GM12878 (cell line): ENCODE measurements at regions not wholly inside any gene's neighbourhood (a gene's known extent, or its start where the extent isn't known, plus 50 kb on each side); places are given as distances from the start of the nearest gene placed in this dataset.

Experiments used
- ATAC-seq: fragments of 200-7000 bp; cut with Tn5 transposase; 3 replicates; pipeline ENCODE4 v1.9.1; 2020; ENCODE audit warnings: mild to moderate bottlenecking, moderate library complexity
- BruUV-seq: library from RNA; stranded (reverse); fragments of 400-500 nt; replicated peaks from 2 replicates; lab custom pipeline; 2021; lab: Mats Ljungman, UMichigan
- CTCF ChIA-PET: fragments of 300-600 bp; sonication (Branson Sonifier 250); formaldehyde crosslinking; extraction: SDS; loops from one replicate; lab custom pipeline; 2021; ENCODE audit warnings: inconsistent platforms; lab: Yijun Ruan, JAX
- POLR2A ChIA-PET: fragments of 350-600 bp; formaldehyde crosslinking; extraction: SDS; loops from one replicate; lab custom pipeline; 2021; ENCODE audit warnings: inconsistent platforms; lab: Charles Lee
- RAD21 ChIA-PET: fragments of 300-600 bp; sonication (Branson Sonifier 250); formaldehyde crosslinking; loops from one replicate; lab custom pipeline; 2023; ENCODE audit warnings: antibody characterized with exemption; ENCODE audit not compliant: unreplicated experiment; lab: Charles Lee
- SMC1A ChIA-PET: fragments of 300-600 bp; sonication (Branson Sonifier 250); formaldehyde crosslinking; loops from one replicate; lab custom pipeline; 2023; ENCODE audit not compliant: unreplicated experiment, uncharacterized antibody; lab: Charles Lee
- DNase-seq: peaks from one replicate; pipeline ENCODE4 v3.0.0-alpha.2; 2011; ENCODE audit warnings: low read depth, low spot score
- FAIRE-seq: peaks from 3 replicates; lab custom pipeline; 2011; peaks lifted over from hg19 to GRCh38; lab: Jason Lieb, UNC
- H2AFZ ChIP-seq: 2 replicates; pipeline ENCODE4 v1.6.0; 2011; ENCODE audit warnings: low read depth, low read length, control low read depth; ENCODE audit not compliant: control insufficient read depth
- H3K27ac ChIP-seq: 2 replicates; pipeline ENCODE4 v1.5.1; 2011; ENCODE audit warnings: control low read depth; ENCODE audit not compliant: control insufficient read depth, insufficient read depth
- H3K27me3 ChIP-seq, 2 experiments: replicated peaks in 1 of 2; 2 replicates each; pipeline versions ENCODE4 v1.6.0 to v1.6.1; 2011; ENCODE audit warnings: low read length in 1 of 2; ENCODE audit not compliant: control insufficient read depth in 2 of 2, insufficient read depth in 2 of 2
- H3K36me3 ChIP-seq, 2 experiments: 2 replicates each; pipeline ENCODE4 v1.5.1; 2011; ENCODE audit warnings: low read length in 1 of 2; ENCODE audit not compliant: control insufficient read depth in 2 of 2, insufficient read depth in 2 of 2
- H3K4me1 ChIP-seq: 2 replicates; pipeline ENCODE4 v1.6.1; 2011; ENCODE audit warnings: mild to moderate bottlenecking, low read length, moderate library complexity, mixed read lengths; ENCODE audit not compliant: control insufficient read depth, insufficient read depth
- H3K4me2 ChIP-seq: 2 replicates; pipeline ENCODE4 v1.6.0; 2011; ENCODE audit warnings: control low read depth; ENCODE audit not compliant: control insufficient read depth, insufficient read depth
- H3K4me3 ChIP-seq: fragments of 200-600 bp; sonication (generic); 2 replicates; pipeline ENCODE4 v1.5.1; 2016
- H3K79me2 ChIP-seq: 2 replicates; pipeline ENCODE4 v1.6.0; 2011; ENCODE audit warnings: low read length; ENCODE audit not compliant: control insufficient read depth, insufficient read depth
- H3K9ac ChIP-seq: 2 replicates; pipeline ENCODE4 v1.8.0; 2011; ENCODE audit warnings: low read length, control low read depth, mixed read lengths; ENCODE audit not compliant: control insufficient read depth, insufficient read depth
- H3K9me3 ChIP-seq: replicated peaks from 3 replicates; pipeline ENCODE4 v1.5.1; 2011; ENCODE audit warnings: mild to moderate bottlenecking, low read length; ENCODE audit not compliant: control insufficient read depth, insufficient read depth
- H4K20me1 ChIP-seq: 2 replicates; pipeline ENCODE4 v1.6.0; 2011; ENCODE audit not compliant: control insufficient read depth, insufficient read depth
- ATF7 ChIP-seq: fragments of 450-650 bp; IDR thresholded peaks from 2 replicates; pipeline ENCODE4 v1.6.1; 2016; ENCODE audit warnings: low read depth, mild to moderate bottlenecking
- LARP7 ChIP-seq: fragments of 450-650 bp; IDR thresholded peaks from 2 replicates; pipeline ENCODE4 v1.6.1; 2017; ENCODE audit warnings: mild to moderate bottlenecking
- MEF2B ChIP-seq: fragments of 450-650 bp; IDR thresholded peaks from 2 replicates; pipeline ENCODE4 v1.6.1; 2018; ENCODE audit warnings: mild to moderate bottlenecking, moderate library complexity; ENCODE audit not compliant: partially characterized antibody, poor library complexity, severe bottlenecking
- NR2C1 ChIP-seq: fragments of 450-650 bp; IDR thresholded peaks from 2 replicates; pipeline ENCODE4 v1.6.1; 2017; ENCODE audit warnings: antibody characterized with exemption, mild to moderate bottlenecking, moderate library complexity
- POLR2AphosphoS5 ChIP-seq: IDR thresholded peaks from 2 replicates; pipeline ENCODE4 v1.6.1; 2011; ENCODE audit warnings: mild to moderate bottlenecking, low read length, inconsistent platforms
- SMAD5 ChIP-seq: IDR thresholded peaks from 2 replicates; pipeline ENCODE4 v1.6.1; 2016; ENCODE audit warnings: antibody characterized with exemption, low read depth
- SREBF1 ChIP-seq: IDR thresholded peaks from 2 replicates; pipeline ENCODE4 v1.6.1; 2012; ENCODE audit warnings: mild to moderate bottlenecking, low read length
- SREBF2 ChIP-seq: IDR thresholded peaks from 2 replicates; pipeline ENCODE4 v1.6.1; 2012; ENCODE audit warnings: mild to moderate bottlenecking, low read length
- ZNF217 ChIP-seq: fragments of 450-650 bp; IDR thresholded peaks from 2 replicates; pipeline ENCODE4 v1.6.1; 2017; ENCODE audit warnings: antibody characterized with exemption, mild to moderate bottlenecking
- WGBS: methylation state at CpG from one replicate; pipeline ENCODE4 v1.1.6; 2016; ENCODE audit warnings: low lambda C conversion rate; ENCODE audit not compliant: insufficient replicate concordance, insufficient coverage; ENCODE audit errors: missing lambda C conversion rate; 5-methylcytosine and 5-hydroxymethylcytosine counted together
- in situ Hi-C: fragments of 300-500 bp; cut with MboI; formaldehyde crosslinking; loops from 9 replicates; pipeline ENCODE4 v1.14.3; 2018; ENCODE audit warnings: mixed read lengths
- intact Hi-C: fragments of 100-400 bp; cut with micrococcal nuclease; formaldehyde crosslinking; loops from one replicate; pipeline ENCODE4 v1.14.2; 2022; ENCODE audit not compliant: unreplicated experiment
- TF ChIP-seq, protein P1 (sequence below): IDR thresholded peaks from 2 replicates; pipeline ENCODE4 v1.6.1; 2012; ENCODE audit warnings: low read length, inconsistent platforms

DNA sequence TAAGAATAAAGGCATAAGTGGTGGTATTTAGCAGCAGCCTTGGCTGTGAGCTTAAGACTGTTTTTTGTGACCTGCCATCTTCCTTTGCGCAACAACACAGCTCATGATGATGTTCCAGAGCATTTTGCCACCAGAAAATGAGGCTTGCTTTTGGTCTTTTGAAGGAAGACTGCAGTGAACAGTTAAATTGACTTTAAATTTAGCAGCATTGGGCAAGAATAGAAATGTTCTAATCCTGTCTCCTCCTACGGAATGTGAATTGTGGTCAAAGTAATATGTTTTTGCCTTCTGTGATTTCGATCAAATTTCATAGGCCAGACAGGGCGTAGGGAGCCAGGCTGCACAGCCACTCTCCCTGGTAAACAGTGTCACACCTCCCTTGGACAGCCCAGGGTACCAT is 460.7 kb upstream of the RASGRP1 start:
- SMC1A ChIA-PET: interaction anchor here (1.0 kb wide), 2 partner anchors 13 to 20 kb away, joined by 3 read pairs; no protein-coding TSS in a partner anchor
- no peaks in the 10 kb centered on the region for H3K4me1 ChIP-seq
- H3K36me3 ChIP-seq: no peaks in the 10 kb centered on the region
- DNase-seq (no peak), ATAC-seq (no peak), FAIRE-seq (no peak)
- CTCF ChIA-PET: no interaction called here
- H3K4me3 ChIP-seq: no peak overlapping the region
- WGBS: 9% methylated on average over 4 of the region's 4 CpGs
- H3K9ac ChIP-seq: no peak overlapping the region
- TF ChIP-seq ZNF217 (no peak), SMAD5 (no peak), POLR2AphosphoS5 (no peak), LARP7 (no peak), MEF2B (no peak), SREBF2 (no peak), SREBF1 (no peak), NR2C1 (no peak), ATF7 (no peak)
- TF ChIP-seq, protein P1, sequence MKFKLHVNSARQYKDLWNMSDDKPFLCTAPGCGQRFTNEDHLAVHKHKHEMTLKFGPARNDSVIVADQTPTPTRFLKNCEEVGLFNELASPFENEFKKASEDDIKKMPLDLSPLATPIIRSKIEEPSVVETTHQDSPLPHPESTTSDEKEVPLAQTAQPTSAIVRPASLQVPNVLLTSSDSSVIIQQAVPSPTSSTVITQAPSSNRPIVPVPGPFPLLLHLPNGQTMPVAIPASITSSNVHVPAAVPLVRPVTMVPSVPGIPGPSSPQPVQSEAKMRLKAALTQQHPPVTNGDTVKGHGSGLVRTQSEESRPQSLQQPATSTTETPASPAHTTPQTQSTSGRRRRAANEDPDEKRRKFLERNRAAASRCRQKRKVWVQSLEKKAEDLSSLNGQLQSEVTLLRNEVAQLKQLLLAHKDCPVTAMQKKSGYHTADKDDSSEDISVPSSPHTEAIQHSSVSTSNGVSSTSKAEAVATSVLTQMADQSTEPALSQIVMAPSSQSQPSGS: no peak
- POLR2A ChIA-PET: no interaction called here
- no peak overlapping the region for H3K4me2 ChIP-seq
- no peaks in the 10 kb centered on the region for H3K27me3 ChIP-seq
- no TSS peak for BruUV-seq
- H3K27ac ChIP-seq: no peak overlapping the region
- H2AFZ ChIP-seq: no peak overlapping the region
- in situ Hi-C loops: no loop called here
- H3K9me3 ChIP-seq: no peaks in the 10 kb centered on the region
- H4K20me1 ChIP-seq: no peaks in the 10 kb centered on the region
- H3K79me2 ChIP-seq: no peaks in the 10 kb centered on the region
- intact Hi-C loops: no loop called here
- RAD21 ChIA-PET: no interaction called here
